HG03045 (cell line): ENCODE measurements at regions not wholly inside any gene's neighbourhood (a gene's known extent, or its start where the extent isn't known, plus 50 kb on each side); places are given as distances from the start of the nearest gene placed in this dataset.
"Not testable (repeated sequence)": the region's sequence is repeated elsewhere in the genome, so short reads cannot be mapped to it uniquely, and the experiment has no call there.

Experiments
- ATAC-seq: cut with Tn5 transposase; IDR thresholded peaks from one replicate; pipeline ENCODE4 v1.9.1; 2021; ENCODE audit warnings: mild to moderate bottlenecking, moderate library complexity; ENCODE audit not compliant: unreplicated experiment

- ATAC-seq, result no peak
Measured at GRCh38 chrX:94329182-94329581, 655.2 kb downstream of the FAM133A start.

- ATAC-seq, result not testable (repeated sequence)
Measured at GRCh38 chrX:94341730-94342129, 667.7 kb downstream of the FAM133A start.

GRCh38 chrX:94361241-94361640, 687.2 kb downstream of the FAM133A start:
- no peak for ATAC-seq

GRCh38 chrX:94365736-94366135, 691.7 kb downstream of the FAM133A start:
- ATAC-seq, result no peak

- no peak for ATAC-seq
Measured at GRCh38 chrX:94366616-94367015, 692.6 kb downstream of the FAM133A start.

GRCh38 chrX:94389044-94389443, 715.0 kb downstream of the FAM133A start:
- ATAC-seq, result no peak

GRCh38 chrX:94400488-94400887, 726.5 kb downstream of the FAM133A start:
- peak; percentile 57 for ATAC-seq

- ATAC-seq, result no peak
Measured at GRCh38 chrX:94401426-94401825, 727.4 kb downstream of the FAM133A start.

GRCh38 chrX:94414746-94415145, 740.7 kb downstream of the FAM133A start:
- no peak for ATAC-seq

- no peak for ATAC-seq
Measured at GRCh38 chrX:94418065-94418464, 744.1 kb downstream of the FAM133A start.

- ATAC-seq, result no peak
Measured at GRCh38 chrX:94424456-94424855, 750.5 kb downstream of the FAM133A start.

GRCh38 chrX:94430091-94430490, 756.1 kb downstream of the FAM133A start:
- ATAC-seq, result no peak

GRCh38 chrX:94435799-94436198, 761.8 kb downstream of the FAM133A start:
- no peak for ATAC-seq

- ATAC-seq, result no peak
Measured at GRCh38 chrX:94454159-94454558, 780.2 kb downstream of the FAM133A start.

GRCh38 chrX:94454606-94455005, 780.6 kb downstream of the FAM133A start:
- ATAC-seq, result no peak

- no peak for ATAC-seq
Measured at GRCh38 chrX:94455782-94456181, 781.8 kb downstream of the FAM133A start.

GRCh38 chrX:94492541-94492940, 818.5 kb downstream of the FAM133A start:
- ATAC-seq, result no peak

GRCh38 chrX:94493405-94493804, 819.4 kb downstream of the FAM133A start:
- no peak for ATAC-seq

GRCh38 chrX:94511564-94511963, 837.6 kb downstream of the FAM133A start:
- ATAC-seq, result no peak

- ATAC-seq, result no peak
Measured at GRCh38 chrX:94515009-94515408, 841.0 kb downstream of the FAM133A start.

GRCh38 chrX:94524867-94525266, 850.9 kb downstream of the FAM133A start:
- ATAC-seq, result no peak

- no peak for ATAC-seq
Measured at GRCh38 chrX:94545722-94546121, 871.7 kb downstream of the FAM133A start.

- ATAC-seq, result no peak
Measured at GRCh38 chrX:94551831-94552230, 877.8 kb downstream of the FAM133A start.

GRCh38 chrX:94560930-94561329, 886.9 kb downstream of the FAM133A start:
- ATAC-seq, result no peak
